ENCODE measurements at regions not wholly inside any gene's neighbourhood (a gene's known extent, or its start where the extent isn't known, plus 50 kb on each side); places are given as distances from the start of the nearest gene placed in this dataset.

- no CpG with 5 or more reads among the region's 9 CpGs for WGBS (ENCODE audit: insufficient coverage, insufficient read length)
- Histone ChIP-seq H3K27ac (ENCODE audit: low read length) (no peak overlapping the region), H3K27me3 (ENCODE audit: control insufficient read depth, insufficient read depth, low read length) (no peaks in the 10 kb centered on the region), H3K9me3 (ENCODE audit: control insufficient read depth, insufficient read depth, low read length) (no peaks in the 10 kb centered on the region), H3K4me3 (ENCODE audit: low read length) (no peak overlapping the region), H3K4me1 (ENCODE audit: control insufficient read depth, insufficient read depth, low read length) (no peaks in the 10 kb centered on the region), H3K36me3 (ENCODE audit: control insufficient read depth, insufficient read depth, low read length) (no peaks in the 10 kb centered on the region)
- no peak for DNase-seq (ENCODE audit: low read depth, low spot score)
Observed at GRCh38 chr18:56188529-56189275, 449.7 kb downstream of the TXNL1 start.

- no peak for DNase-seq (ENCODE audit: low read depth, low spot score)
- H3K36me3 ChIP-seq (ENCODE audit: control insufficient read depth, insufficient read depth, low read length), result no peaks in the 10 kb centered on the region
- no peak overlapping the region for H3K4me3 ChIP-seq (ENCODE audit: low read length)
- H3K27me3 ChIP-seq (ENCODE audit: control insufficient read depth, insufficient read depth, low read length), result no peaks in the 10 kb centered on the region
- H3K4me1 ChIP-seq (ENCODE audit: control insufficient read depth, insufficient read depth, low read length), result no peaks in the 10 kb centered on the region
- no CpG with 5 or more reads among the region's 2 CpGs for WGBS (ENCODE audit: insufficient coverage, insufficient read length)
- no peak overlapping the region for H3K27ac ChIP-seq (ENCODE audit: low read length)
- no peaks in the 10 kb centered on the region for H3K9me3 ChIP-seq (ENCODE audit: control insufficient read depth, insufficient read depth, low read length)
Observed at GRCh38 chr18:56186319-56186718, 452.1 kb downstream of the TXNL1 start.

- Histone ChIP-seq H3K36me3 (ENCODE audit: control insufficient read depth, insufficient read depth, low read length) (no peaks in the 10 kb centered on the region), H3K27me3 (ENCODE audit: control insufficient read depth, insufficient read depth, low read length) (no peaks in the 10 kb centered on the region), H3K27ac (ENCODE audit: low read length) (no peak overlapping the region), H3K4me3 (ENCODE audit: low read length) (no peak overlapping the region), H3K9me3 (ENCODE audit: control insufficient read depth, insufficient read depth, low read length) (no peaks in the 10 kb centered on the region), H3K4me1 (ENCODE audit: control insufficient read depth, insufficient read depth, low read length) (no peaks in the 10 kb centered on the region)
- no peak for DNase-seq (ENCODE audit: low read depth, low spot score)
- no CpG with 5 or more reads among the region's 5 CpGs for WGBS (ENCODE audit: insufficient coverage, insufficient read length)
Observed at GRCh38 chr18:56185126-56185525, 453.3 kb downstream of the TXNL1 start.

GRCh38 chr18:56176751-56177150 is 461.6 kb downstream of the TXNL1 start:
- H3K4me1 ChIP-seq (ENCODE audit: control insufficient read depth, insufficient read depth, low read length), result no peaks in the 10 kb centered on the region; the same call in 1 of the 2 replicates
- DNase-seq (ENCODE audit: low read depth, low spot score), result no peak
- WGBS (ENCODE audit: insufficient coverage, insufficient read length), result no CpG with 5 or more reads among the region's 6 CpGs
- H3K27me3 ChIP-seq (ENCODE audit: control insufficient read depth, insufficient read depth, low read length), result no peaks in the 10 kb centered on the region
- no peak overlapping the region for H3K4me3 ChIP-seq (ENCODE audit: low read length)
- no peaks in the 10 kb centered on the region for H3K36me3 ChIP-seq (ENCODE audit: control insufficient read depth, insufficient read depth, low read length)
- no peak overlapping the region for H3K27ac ChIP-seq (ENCODE audit: low read length)
- no peaks in the 10 kb centered on the region for H3K9me3 ChIP-seq (ENCODE audit: control insufficient read depth, insufficient read depth, low read length)

- DNase-seq (ENCODE audit: low read depth, low spot score), result no peak
- no peaks in the 10 kb centered on the region for H3K36me3 ChIP-seq (ENCODE audit: control insufficient read depth, insufficient read depth, low read length)
- H3K4me3 ChIP-seq (ENCODE audit: low read length), result no peak overlapping the region
- no peaks in the 10 kb centered on the region; the same call in 1 of the 2 replicates for H3K4me1 ChIP-seq (ENCODE audit: control insufficient read depth, insufficient read depth, low read length)
- no peaks in the 10 kb centered on the region for H3K9me3 ChIP-seq (ENCODE audit: control insufficient read depth, insufficient read depth, low read length)
- no peaks in the 10 kb centered on the region for H3K27me3 ChIP-seq (ENCODE audit: control insufficient read depth, insufficient read depth, low read length)
- no CpG with 5 or more reads among the region's 7 CpGs for WGBS (ENCODE audit: insufficient coverage, insufficient read length)
- no peak overlapping the region for H3K27ac ChIP-seq (ENCODE audit: low read length)
Observed at GRCh38 chr18:56175330-56176001, 462.9 kb downstream of the TXNL1 start.

GRCh38 chr18:56173542-56174220 is 464.7 kb downstream of the TXNL1 start:
- Histone ChIP-seq H3K27ac (ENCODE audit: low read length) (no peak overlapping the region), H3K9me3 (ENCODE audit: control insufficient read depth, insufficient read depth, low read length) (no peaks in the 10 kb centered on the region), H3K4me3 (ENCODE audit: low read length) (no peak overlapping the region), H3K36me3 (ENCODE audit: control insufficient read depth, insufficient read depth, low read length) (no peaks in the 10 kb centered on the region), H3K27me3 (ENCODE audit: control insufficient read depth, insufficient read depth, low read length) (no peaks in the 10 kb centered on the region), H3K4me1 (ENCODE audit: control insufficient read depth, insufficient read depth, low read length) (no peaks in the 10 kb centered on the region; the same call in 1 of the 2 replicates)
- DNase-seq (ENCODE audit: low read depth, low spot score), result no peak

- H3K27ac ChIP-seq (ENCODE audit: low read length), result no peak overlapping the region
- no peak for DNase-seq (ENCODE audit: low read depth, low spot score)
- H3K9me3 ChIP-seq (ENCODE audit: control insufficient read depth, insufficient read depth, low read length), result no peaks in the 10 kb centered on the region
- WGBS (ENCODE audit: insufficient coverage, insufficient read length), result no CpG with 5 or more reads among the region's 2 CpGs
- no peaks in the 10 kb centered on the region for H3K36me3 ChIP-seq (ENCODE audit: control insufficient read depth, insufficient read depth, low read length)
- peaks cover 3% of the 10 kb centered on the region; the same call in 1 of the 2 replicates for H3K4me1 ChIP-seq (ENCODE audit: control insufficient read depth, insufficient read depth, low read length)
- no peak overlapping the region for H3K4me3 ChIP-seq (ENCODE audit: low read length)
- no peaks in the 10 kb centered on the region for H3K27me3 ChIP-seq (ENCODE audit: control insufficient read depth, insufficient read depth, low read length)
Observed at GRCh38 chr18:56172527-56172926, 465.9 kb downstream of the TXNL1 start.

GRCh38 chr18:56171848-56172247 is 466.5 kb downstream of the TXNL1 start:
- WGBS (ENCODE audit: insufficient coverage, insufficient read length), result no CpG with 5 or more reads among the region's 2 CpGs
- no peak overlapping the region for H3K4me3 ChIP-seq (ENCODE audit: low read length)
- no peaks in the 10 kb centered on the region for H3K27me3 ChIP-seq (ENCODE audit: control insufficient read depth, insufficient read depth, low read length)
- H3K4me1 ChIP-seq (ENCODE audit: control insufficient read depth, insufficient read depth, low read length), result peaks cover 3% of the 10 kb centered on the region; the same call in 1 of the 2 replicates
- no peak for DNase-seq (ENCODE audit: low read depth, low spot score)
- no peaks in the 10 kb centered on the region for H3K9me3 ChIP-seq (ENCODE audit: control insufficient read depth, insufficient read depth, low read length)
- H3K36me3 ChIP-seq (ENCODE audit: control insufficient read depth, insufficient read depth, low read length), result no peaks in the 10 kb centered on the region
- H3K27ac ChIP-seq (ENCODE audit: low read length), result no peak overlapping the region

- Histone ChIP-seq H3K9me3 (ENCODE audit: control insufficient read depth, insufficient read depth, low read length) (no peaks in the 10 kb centered on the region), H3K27ac (ENCODE audit: low read length) (no peak overlapping the region), H3K4me1 (ENCODE audit: control insufficient read depth, insufficient read depth, low read length) (peaks cover 3% of the 10 kb centered on the region; the same call in 1 of the 2 replicates), H3K27me3 (ENCODE audit: control insufficient read depth, insufficient read depth, low read length) (no peaks in the 10 kb centered on the region), H3K4me3 (ENCODE audit: low read length) (no peak overlapping the region), H3K36me3 (ENCODE audit: control insufficient read depth, insufficient read depth, low read length) (no peaks in the 10 kb centered on the region)
- no peak for DNase-seq (ENCODE audit: low read depth, low spot score)
- no CpG with 5 or more reads among the region's 5 CpGs for WGBS (ENCODE audit: insufficient coverage, insufficient read length)
Observed at GRCh38 chr18:56168049-56168781, 470.2 kb downstream of the TXNL1 start.

- Histone ChIP-seq H3K36me3 (ENCODE audit: control insufficient read depth, insufficient read depth, low read length) (no peaks in the 10 kb centered on the region), H3K27ac (ENCODE audit: low read length) (no peak overlapping the region), H3K9me3 (ENCODE audit: control insufficient read depth, insufficient read depth, low read length) (no peaks in the 10 kb centered on the region), H3K27me3 (ENCODE audit: control insufficient read depth, insufficient read depth, low read length) (no peaks in the 10 kb centered on the region), H3K4me1 (ENCODE audit: control insufficient read depth, insufficient read depth, low read length) (peaks cover 3% of the 10 kb centered on the region; the same call in 1 of the 2 replicates), H3K4me3 (ENCODE audit: low read length) (no peak overlapping the region)
- DNase-seq (ENCODE audit: low read depth, low spot score), result no peak
- WGBS (ENCODE audit: insufficient coverage, insufficient read length), result no CpG with 5 or more reads among the region's 4 CpGs
Observed at GRCh38 chr18:56167366-56167765, 471.0 kb downstream of the TXNL1 start.
